ENCODE measurements at regions not wholly inside any gene's neighbourhood (a gene's known extent, or its start where the extent isn't known, plus 50 kb on each side); places are given as distances from the start of the nearest gene placed in this dataset.

DNA sequence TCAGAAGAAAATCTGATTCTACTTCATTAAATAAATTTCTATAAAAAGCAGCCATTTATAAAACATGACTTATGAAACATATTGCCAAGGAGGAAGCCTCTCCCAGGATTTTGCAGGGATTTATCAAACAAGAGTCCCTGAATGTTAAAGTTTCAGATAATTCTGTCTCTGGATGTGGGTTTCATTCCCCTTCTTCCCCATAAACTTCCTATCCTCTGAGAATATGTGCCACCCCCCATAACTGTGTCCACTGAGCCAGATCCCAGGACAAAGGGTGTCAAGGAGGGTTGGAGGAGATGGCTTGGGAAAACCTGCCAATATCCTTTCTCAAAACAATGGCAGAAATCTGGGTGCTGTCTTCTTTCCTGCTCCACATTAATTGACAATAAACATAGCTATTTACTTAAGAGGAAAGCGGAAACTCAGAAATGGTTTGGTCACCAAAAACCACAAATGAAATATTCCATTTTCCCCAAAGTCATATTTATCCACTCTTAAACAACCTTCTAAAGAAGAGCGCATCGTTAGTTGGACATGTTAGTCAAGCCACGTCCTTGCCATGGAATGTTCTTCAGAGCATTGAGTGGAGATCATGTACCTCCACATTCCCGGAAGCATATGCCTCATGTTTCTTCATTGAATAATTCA, 54.3 kb upstream of the AKR1E2 start:
- no peak for TF ChIP-seq CTCF (IDR thresholded peaks at IDR 0.05; ENCODE audit: insufficient read depth, low read length, poor library complexity, severe bottlenecking)
- no peak for TF ChIP-seq EZH2phosphoT487 (conservative IDR thresholded peaks at IDR 0.05; ENCODE audit: low read length)
